Neural progenitor cell (in vitro differentiated cells): ENCODE measurements at regions not wholly inside any gene's neighbourhood (a gene's known extent, or its start where the extent isn't known, plus 50 kb on each side); places are given as distances from the start of the nearest gene placed in this dataset.
"Not testable (repeated sequence)": the region's sequence is repeated elsewhere in the genome, so short reads cannot be mapped to it uniquely, and the experiment has no call there.

Source experiments
- DNase-seq: peaks from one replicate; pipeline ENCODE4 v3.0.0-alpha.2; 2016; ENCODE audit warnings: low spot score
- H2AFZ ChIP-seq: fragments of 200-600 bp; sonication (generic); replicated peaks from 2 replicates; pipeline ENCODE4 v1.6.1; 2016; ENCODE audit warnings: antibody characterized with exemption
- H3F3A ChIP-seq: fragments of 200-600 bp; sonication (generic); 2 replicates; pipeline ENCODE4 v1.6.1; 2016; ENCODE audit warnings: antibody characterized with exemption, low read depth
- H3K27ac ChIP-seq: fragments of 200-600 bp; sonication (generic); 2 replicates; pipeline ENCODE4 v1.5.1; 2016; ENCODE audit warnings: mild to moderate bottlenecking
- H3K27me3 ChIP-seq: fragments of 200-600 bp; sonication (generic); 2 replicates; pipeline ENCODE4 v1.6.1; 2016; ENCODE audit warnings: mild to moderate bottlenecking, moderate library complexity
- H3K36me3 ChIP-seq: fragments of 200-600 bp; sonication (generic); 2 replicates; pipeline ENCODE4 v1.5.1; 2016
- H3K4me1 ChIP-seq: fragments of 200-600 bp; sonication (generic); 2 replicates; pipeline ENCODE4 v1.6.1; 2016; ENCODE audit warnings: mixed run types
- H3K4me2 ChIP-seq: fragments of 200-600 bp; sonication (generic); 2 replicates; pipeline ENCODE4 v1.6.1; 2016
- H3K4me3 ChIP-seq: fragments of 200-600 bp; sonication (generic); 2 replicates; pipeline ENCODE4 v1.5.1; 2016
- H3K79me2 ChIP-seq: fragments of 200-600 bp; sonication (generic); 2 replicates; pipeline ENCODE4 v1.6.1; 2016; ENCODE audit warnings: low read depth
- H3K9ac ChIP-seq: fragments of 200-600 bp; sonication (generic); 2 replicates; pipeline ENCODE4 v1.6.1; 2016
- H3K9me3 ChIP-seq: fragments of 200-600 bp; sonication (generic); 2 replicates; pipeline ENCODE4 v1.5.1; 2016; ENCODE audit warnings: low read depth
- H4K20me1 ChIP-seq: fragments of 200-600 bp; sonication (generic); 2 replicates; pipeline ENCODE4 v1.6.1; 2016; ENCODE audit warnings: low read depth
- H3K27ac Mint-ChIP-seq: 3 replicates; pipeline ENCODE4 v1.8.0; 2021; ENCODE audit warnings: mixed read lengths
- H3K27me3 Mint-ChIP-seq: 2 replicates; pipeline ENCODE4 v1.8.0; 2022; ENCODE audit warnings: low read depth, mild to moderate bottlenecking, inconsistent platforms, moderate library complexity, mixed read lengths; ENCODE audit not compliant: insufficient read depth
- H3K36me3 Mint-ChIP-seq: 3 replicates; pipeline ENCODE4 v1.8.0; 2021; ENCODE audit warnings: mixed read lengths
- H3K4me1 Mint-ChIP-seq: 3 replicates; pipeline ENCODE4 v1.8.0; 2021; ENCODE audit warnings: mixed read lengths
- H3K4me3 Mint-ChIP-seq: 3 replicates; pipeline ENCODE4 v1.8.0; 2021; ENCODE audit warnings: mild to moderate bottlenecking, moderate library complexity, mixed read lengths
- H3K9me3 Mint-ChIP-seq: 3 replicates; pipeline ENCODE4 v1.8.0; 2020; ENCODE audit warnings: mixed read lengths
- TF ChIP-seq, protein P1 (sequence below): fragments of 200-600 bp; sonication (generic); IDR thresholded peaks from 2 replicates; pipeline ENCODE4 v1.5.1; 2017; ENCODE audit warnings: antibody characterized with exemption, mild to moderate bottlenecking

DNA sequence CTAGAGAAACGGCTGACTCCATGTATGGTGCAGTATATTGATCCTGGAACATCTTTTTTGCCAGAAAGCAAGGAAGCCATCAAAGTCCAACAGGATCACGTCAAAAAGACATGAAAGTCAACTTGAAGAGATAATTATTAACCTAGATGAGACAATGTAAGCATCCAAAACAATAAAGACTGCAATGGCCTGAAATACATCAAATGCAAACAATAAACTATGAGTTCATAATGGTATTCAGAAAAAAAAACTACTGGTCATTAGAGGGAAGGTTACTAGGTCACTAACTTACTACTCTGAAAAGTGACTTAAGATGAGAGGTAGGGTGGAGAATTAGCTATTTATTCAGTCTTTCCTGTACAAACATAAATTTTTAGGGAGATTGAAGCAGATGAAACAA is 75.3 kb upstream of the OR4F16 start:
- H3K4me3 Mint-ChIP-seq, H3K4me2 ChIP-seq, H3K9me3 ChIP-seq, H3F3A ChIP-seq, H3K27me3 Mint-ChIP-seq, H3K27ac Mint-ChIP-seq, H4K20me1 ChIP-seq, H3K27me3 ChIP-seq, H3K79me2 ChIP-seq, H3K36me3 ChIP-seq, H3K36me3 Mint-ChIP-seq, H2AFZ ChIP-seq, DNase-seq, H3K4me1 Mint-ChIP-seq, H3K4me1 ChIP-seq, H3K27ac ChIP-seq, H3K4me3 ChIP-seq, H3K9me3 Mint-ChIP-seq, H3K9ac ChIP-seq: not testable (repeated sequence)

DNA sequence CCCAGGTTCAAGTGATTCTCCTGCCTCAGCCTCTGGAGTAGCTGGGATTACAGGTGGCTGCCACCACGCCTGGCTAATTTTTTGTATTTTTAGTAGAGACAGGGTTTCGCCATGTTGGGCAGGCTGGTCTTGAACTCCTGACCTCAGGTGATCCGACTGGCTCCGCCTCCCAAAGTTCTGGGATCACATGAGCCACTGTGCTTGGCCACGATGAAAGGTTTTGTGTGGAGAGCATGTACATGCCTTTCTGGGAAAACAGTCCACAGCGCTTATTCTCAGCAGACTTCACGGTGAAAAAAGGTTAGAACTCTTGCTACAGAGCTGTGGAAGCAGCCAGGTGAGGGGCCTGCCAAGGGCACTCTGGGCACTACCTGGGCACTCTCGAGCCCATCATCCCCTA is 85.0 kb upstream of the OR4F16 start:
- not testable (repeated sequence) for H3K4me1 Mint-ChIP-seq, H3K4me3 ChIP-seq, H3F3A ChIP-seq, H2AFZ ChIP-seq, H3K4me3 Mint-ChIP-seq, H3K9me3 Mint-ChIP-seq, H3K27ac Mint-ChIP-seq, H3K27ac ChIP-seq, H3K27me3 ChIP-seq, H3K9ac ChIP-seq, H3K27me3 Mint-ChIP-seq, H3K4me1 ChIP-seq, H3K79me2 ChIP-seq, H3K9me3 ChIP-seq, H4K20me1 ChIP-seq, H3K36me3 ChIP-seq, H3K4me2 ChIP-seq, H3K36me3 Mint-ChIP-seq, DNase-seq

DNA sequence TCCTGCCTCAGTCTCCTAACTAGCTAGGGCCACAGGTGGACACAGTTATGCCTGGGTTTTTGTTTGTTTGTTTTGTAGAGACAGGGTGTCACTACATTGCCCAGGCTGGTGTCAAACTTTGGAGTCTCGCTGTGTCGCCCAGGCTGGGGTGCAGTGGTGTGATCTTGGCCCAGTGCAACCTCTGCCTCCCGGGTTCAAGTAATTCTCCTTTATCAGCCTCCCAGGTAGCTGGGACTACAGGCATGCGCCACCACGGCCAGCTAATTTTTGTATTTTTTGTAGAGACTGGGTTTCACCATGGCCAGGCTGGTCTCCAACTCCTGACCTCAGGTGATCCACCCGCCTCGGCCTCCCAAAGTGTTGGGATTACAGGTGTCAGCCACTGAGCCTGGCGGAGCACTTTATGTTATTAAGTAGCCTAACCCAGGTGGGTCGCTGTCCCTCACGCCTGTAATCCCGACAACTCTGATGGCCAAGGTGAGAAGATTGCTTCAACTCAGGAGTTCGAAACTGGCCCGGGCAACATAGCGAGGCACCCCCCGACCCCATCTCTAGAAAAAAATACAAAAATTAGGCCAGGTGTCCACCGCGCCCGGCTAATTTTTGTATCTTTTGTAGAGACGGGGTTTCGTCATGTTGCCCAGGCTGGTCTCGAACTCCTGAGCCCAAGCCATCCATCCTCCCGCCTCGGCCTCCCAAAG is 91.2 kb upstream of the OR4F16 start:
- H3K27ac ChIP-seq, H3K27me3 Mint-ChIP-seq, H3K9me3 Mint-ChIP-seq, H2AFZ ChIP-seq, H3F3A ChIP-seq, H4K20me1 ChIP-seq, H3K27ac Mint-ChIP-seq, H3K4me1 Mint-ChIP-seq, DNase-seq, H3K27me3 ChIP-seq, H3K4me1 ChIP-seq, H3K9me3 ChIP-seq, H3K36me3 Mint-ChIP-seq, H3K36me3 ChIP-seq: not testable (repeated sequence)
- peak overlapping the region; percentile 67 for H3K4me3 ChIP-seq
- peak overlapping the region; percentile 74 for H3K4me2 ChIP-seq
- peaks cover 13% of the 10 kb centered on the region for H3K79me2 ChIP-seq
- H3K9ac ChIP-seq: peak overlapping the region; percentile 69
- H3K4me3 Mint-ChIP-seq: peak overlapping the region; percentile 98

DNA sequence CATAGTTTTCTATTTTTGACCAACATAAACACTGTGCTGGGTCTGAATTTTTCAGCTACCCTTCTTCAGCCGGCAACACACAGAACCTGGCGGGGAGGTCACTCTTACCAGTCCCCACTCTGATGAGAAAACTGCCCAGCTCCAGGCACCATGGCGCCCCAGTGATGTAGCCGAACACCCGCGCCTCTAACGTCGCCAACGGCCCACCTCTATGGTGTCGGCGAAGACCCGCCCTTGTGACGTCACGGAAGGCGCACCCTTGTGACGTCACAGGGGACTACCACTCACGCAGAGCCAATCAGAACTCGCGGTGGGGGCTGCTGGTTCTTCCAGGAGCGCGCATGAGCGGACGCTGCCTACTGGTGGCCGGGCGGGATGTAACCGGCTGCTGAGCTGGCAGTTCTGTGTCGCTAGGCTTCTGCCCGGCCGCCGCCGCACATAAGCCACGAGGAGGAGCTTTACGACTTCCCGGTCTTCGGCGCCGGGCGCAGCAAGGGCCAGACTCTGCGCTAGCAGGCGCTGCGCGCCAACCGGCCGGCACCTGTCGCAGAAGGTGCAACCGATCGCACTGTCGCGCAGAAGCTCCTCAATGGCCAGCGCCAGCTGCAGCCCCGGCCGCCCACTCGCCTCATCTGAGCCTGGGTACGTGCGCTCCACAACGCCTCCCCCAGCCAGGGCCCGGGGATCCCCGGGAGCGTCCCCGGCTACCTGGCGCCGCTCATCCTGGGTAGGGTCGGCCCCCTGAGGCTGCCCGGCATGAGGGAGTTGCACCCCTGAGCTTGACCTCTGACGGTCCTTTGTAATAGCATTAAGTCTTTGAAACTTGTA is 92.2 kb upstream of the OR4F16 start:
- H3K9ac ChIP-seq: peak overlapping the region; percentile 69
- H3K4me1 Mint-ChIP-seq, H3K36me3 ChIP-seq, H3K27me3 ChIP-seq, H3K36me3 Mint-ChIP-seq, H3F3A ChIP-seq, H3K9me3 Mint-ChIP-seq, H4K20me1 ChIP-seq, H3K4me1 ChIP-seq, H3K27me3 Mint-ChIP-seq, H3K9me3 ChIP-seq: not testable (repeated sequence)
- H3K79me2 ChIP-seq: peaks cover 13% of the 10 kb centered on the region
- peak overlapping the region; percentile 82 for H3K4me2 ChIP-seq
- Mint-ChIP-seq H3K4me3 (peak overlapping the region; percentile 98), H3K27ac (peak overlapping the region; percentile 99)
- peak overlapping the region; percentile 82 for H3K27ac ChIP-seq
- H2AFZ ChIP-seq: peak overlapping the region; percentile 70
- peak; percentile 99 for DNase-seq
- TF ChIP-seq, protein P1, sequence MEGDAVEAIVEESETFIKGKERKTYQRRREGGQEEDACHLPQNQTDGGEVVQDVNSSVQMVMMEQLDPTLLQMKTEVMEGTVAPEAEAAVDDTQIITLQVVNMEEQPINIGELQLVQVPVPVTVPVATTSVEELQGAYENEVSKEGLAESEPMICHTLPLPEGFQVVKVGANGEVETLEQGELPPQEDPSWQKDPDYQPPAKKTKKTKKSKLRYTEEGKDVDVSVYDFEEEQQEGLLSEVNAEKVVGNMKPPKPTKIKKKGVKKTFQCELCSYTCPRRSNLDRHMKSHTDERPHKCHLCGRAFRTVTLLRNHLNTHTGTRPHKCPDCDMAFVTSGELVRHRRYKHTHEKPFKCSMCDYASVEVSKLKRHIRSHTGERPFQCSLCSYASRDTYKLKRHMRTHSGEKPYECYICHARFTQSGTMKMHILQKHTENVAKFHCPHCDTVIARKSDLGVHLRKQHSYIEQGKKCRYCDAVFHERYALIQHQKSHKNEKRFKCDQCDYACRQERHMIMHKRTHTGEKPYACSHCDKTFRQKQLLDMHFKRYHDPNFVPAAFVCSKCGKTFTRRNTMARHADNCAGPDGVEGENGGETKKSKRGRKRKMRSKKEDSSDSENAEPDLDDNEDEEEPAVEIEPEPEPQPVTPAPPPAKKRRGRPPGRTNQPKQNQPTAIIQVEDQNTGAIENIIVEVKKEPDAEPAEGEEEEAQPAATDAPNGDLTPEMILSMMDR: peak; percentile 41
- H3K4me3 ChIP-seq: peak overlapping the region; percentile 67

DNA sequence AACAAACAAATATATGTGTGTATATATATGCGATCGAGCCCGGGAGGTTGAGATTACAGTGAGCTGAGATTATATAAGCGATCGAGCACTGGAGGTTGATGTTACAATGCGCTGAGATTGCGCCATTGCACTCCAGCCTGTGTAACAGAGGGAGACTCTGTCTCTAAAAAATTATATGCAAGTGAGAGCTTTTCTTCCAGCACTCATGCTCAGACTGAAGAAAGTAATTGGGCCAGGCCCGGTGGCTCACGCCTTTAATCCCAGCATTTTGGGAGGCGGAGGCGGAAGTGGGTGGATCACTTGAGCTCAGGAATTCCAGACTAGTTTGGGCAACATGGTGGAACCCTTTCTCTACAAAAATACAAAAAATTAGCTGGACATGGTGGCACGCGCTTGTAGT is 93.2 kb upstream of the OR4F16 start:
- H3K4me1 ChIP-seq, H3K36me3 Mint-ChIP-seq, H3K27me3 Mint-ChIP-seq, H3K27ac ChIP-seq, H3K36me3 ChIP-seq, H3K27me3 ChIP-seq, H3K9me3 ChIP-seq, H3K27ac Mint-ChIP-seq, H3F3A ChIP-seq, H3K9ac ChIP-seq, H3K4me1 Mint-ChIP-seq, H4K20me1 ChIP-seq, DNase-seq, H3K9me3 Mint-ChIP-seq, H2AFZ ChIP-seq: not testable (repeated sequence)
- H3K79me2 ChIP-seq: peaks cover 13% of the 10 kb centered on the region
- H3K4me3 Mint-ChIP-seq: peak overlapping the region; percentile 98
- H3K4me2 ChIP-seq: peak overlapping the region; percentile 65
- peak overlapping the region; percentile 32 for H3K4me3 ChIP-seq
